GM12878 (cell line): ENCODE measurements at regions not wholly inside any gene's neighbourhood (a gene's known extent, or its start where the extent isn't known, plus 50 kb on each side); places are given as distances from the start of the nearest gene placed in this dataset.

ENCODE experiments used
- ATAC-seq: fragments of 200-7000 bp; cut with Tn5 transposase; 3 replicates; pipeline ENCODE4 v1.9.1; 2020; ENCODE audit warnings: mild to moderate bottlenecking, moderate library complexity
- BruUV-seq: library from RNA; stranded (reverse); fragments of 400-500 nt; replicated peaks from 2 replicates; lab custom pipeline; 2021; lab: Mats Ljungman, UMichigan
- CTCF ChIA-PET: fragments of 300-600 bp; sonication (Branson Sonifier 250); formaldehyde crosslinking; extraction: SDS; loops from one replicate; lab custom pipeline; 2021; ENCODE audit warnings: inconsistent platforms; lab: Yijun Ruan, JAX
- POLR2A ChIA-PET: fragments of 350-600 bp; formaldehyde crosslinking; extraction: SDS; loops from one replicate; lab custom pipeline; 2021; ENCODE audit warnings: inconsistent platforms; lab: Charles Lee
- RAD21 ChIA-PET: fragments of 300-600 bp; sonication (Branson Sonifier 250); formaldehyde crosslinking; loops from one replicate; lab custom pipeline; 2023; ENCODE audit warnings: antibody characterized with exemption; ENCODE audit not compliant: unreplicated experiment; lab: Charles Lee
- SMC1A ChIA-PET: fragments of 300-600 bp; sonication (Branson Sonifier 250); formaldehyde crosslinking; loops from one replicate; lab custom pipeline; 2023; ENCODE audit not compliant: unreplicated experiment, uncharacterized antibody; lab: Charles Lee
- DNase-seq: peaks from one replicate; pipeline ENCODE4 v3.0.0-alpha.2; 2011; ENCODE audit warnings: low read depth, low spot score
- FAIRE-seq: peaks from 3 replicates; lab custom pipeline; 2011; peaks lifted over from hg19 to GRCh38; lab: Jason Lieb, UNC
- H2AFZ ChIP-seq: 2 replicates; pipeline ENCODE4 v1.6.0; 2011; ENCODE audit warnings: low read depth, low read length, control low read depth; ENCODE audit not compliant: control insufficient read depth
- H3K27ac ChIP-seq: 2 replicates; pipeline ENCODE4 v1.5.1; 2011; ENCODE audit warnings: control low read depth; ENCODE audit not compliant: control insufficient read depth, insufficient read depth
- H3K27me3 ChIP-seq, 2 experiments: replicated peaks in 1 of 2; 2 replicates each; pipeline versions ENCODE4 v1.6.0 to v1.6.1; 2011; ENCODE audit warnings: low read length in 1 of 2; ENCODE audit not compliant: control insufficient read depth in 2 of 2, insufficient read depth in 2 of 2
- H3K36me3 ChIP-seq, 2 experiments: 2 replicates each; pipeline ENCODE4 v1.5.1; 2011; ENCODE audit warnings: low read length in 1 of 2; ENCODE audit not compliant: control insufficient read depth in 2 of 2, insufficient read depth in 2 of 2
- H3K4me1 ChIP-seq: 2 replicates; pipeline ENCODE4 v1.6.1; 2011; ENCODE audit warnings: mild to moderate bottlenecking, low read length, moderate library complexity, mixed read lengths; ENCODE audit not compliant: control insufficient read depth, insufficient read depth
- H3K4me2 ChIP-seq: 2 replicates; pipeline ENCODE4 v1.6.0; 2011; ENCODE audit warnings: control low read depth; ENCODE audit not compliant: control insufficient read depth, insufficient read depth
- H3K4me3 ChIP-seq: fragments of 200-600 bp; sonication (generic); 2 replicates; pipeline ENCODE4 v1.5.1; 2016
- H3K79me2 ChIP-seq: 2 replicates; pipeline ENCODE4 v1.6.0; 2011; ENCODE audit warnings: low read length; ENCODE audit not compliant: control insufficient read depth, insufficient read depth
- H3K9ac ChIP-seq: 2 replicates; pipeline ENCODE4 v1.8.0; 2011; ENCODE audit warnings: low read length, control low read depth, mixed read lengths; ENCODE audit not compliant: control insufficient read depth, insufficient read depth
- H3K9me3 ChIP-seq: replicated peaks from 3 replicates; pipeline ENCODE4 v1.5.1; 2011; ENCODE audit warnings: mild to moderate bottlenecking, low read length; ENCODE audit not compliant: control insufficient read depth, insufficient read depth
- H4K20me1 ChIP-seq: 2 replicates; pipeline ENCODE4 v1.6.0; 2011; ENCODE audit not compliant: control insufficient read depth, insufficient read depth
- CBX5 ChIP-seq: sonication (generic); IDR thresholded peaks from 2 replicates; pipeline ENCODE4 v1.6.1; 2016; ENCODE audit warnings: low read depth, moderate library complexity, mild to moderate bottlenecking, inconsistent platforms
- E2F4 ChIP-seq: IDR thresholded peaks from 2 replicates; pipeline ENCODE4 v1.6.1; 2012; ENCODE audit warnings: low read depth, low read length, improper control_type of control experiment
- ETV6 ChIP-seq, 2 experiments: fragments of 450-650 bp in 1 of 2; IDR thresholded peaks in 1 of 2; conservative IDR thresholded peaks in 1 of 2; 2 replicates each; pipeline ENCODE4 v1.6.1; 2014; ENCODE audit warnings: antibody characterized with exemption in 1 of 2, borderline replicate concordance in 1 of 2, low read depth in 1 of 2, mild to moderate bottlenecking in 1 of 2, moderate library complexity in 1 of 2
- GABPA ChIP-seq: IDR thresholded peaks from 2 replicates; pipeline ENCODE4 v1.6.1; 2014; ENCODE audit warnings: antibody characterized with exemption, low read depth, mild to moderate bottlenecking, inconsistent platforms
- HDAC6 ChIP-seq: fragments of 200-600 bp; sonication (generic); IDR thresholded peaks from one replicate; pipeline ENCODE4 v1.8.0; 2017; ENCODE audit warnings: antibody characterized with exemption; ENCODE audit not compliant: unreplicated experiment
- IRF3 ChIP-seq: fragments of 450-650 bp; IDR thresholded peaks from 2 replicates; pipeline ENCODE4 v1.6.1; 2014; ENCODE audit warnings: mild to moderate bottlenecking
- KAT2A ChIP-seq: conservative IDR thresholded peaks from 2 replicates; pipeline ENCODE4 v1.6.1; 2011; ENCODE audit warnings: low read depth, low read length; ENCODE audit not compliant: control insufficient read depth
- POU2F2 ChIP-seq: IDR thresholded peaks from 3 replicates; pipeline ENCODE4 v1.6.1; 2011; ENCODE audit warnings: low read depth, mild to moderate bottlenecking, low read length, borderline replicate concordance
- RAD21 ChIP-seq: IDR thresholded peaks from 2 replicates; pipeline ENCODE4 v1.6.1; 2011; ENCODE audit warnings: mild to moderate bottlenecking, low read depth, low read length, moderate library complexity; ENCODE audit not compliant: insufficient read depth
- SP1 ChIP-seq: IDR thresholded peaks from one replicate; pipeline ENCODE4 v1.6.1; 2011; ENCODE audit warnings: low read depth, low read length
- USF1 ChIP-seq: IDR thresholded peaks from 2 replicates; pipeline ENCODE4 v1.6.1; 2011; ENCODE audit warnings: borderline replicate concordance, low read depth, mild to moderate bottlenecking, moderate library complexity, mixed read lengths, low read length; ENCODE audit not compliant: insufficient read depth; ENCODE audit errors: extremely low read length
- WRNIP1 ChIP-seq: IDR thresholded peaks from 2 replicates; pipeline ENCODE4 v1.6.1; 2011; ENCODE audit warnings: low read depth, low read length, improper control_type of control experiment, borderline replicate concordance
- ZBED1 ChIP-seq: IDR thresholded peaks from 2 replicates; pipeline ENCODE4 v1.6.1; 2016; ENCODE audit warnings: borderline replicate concordance
- WGBS: methylation state at CpG from one replicate; pipeline ENCODE4 v1.1.6; 2016; ENCODE audit warnings: low lambda C conversion rate; ENCODE audit not compliant: insufficient replicate concordance, insufficient coverage; ENCODE audit errors: missing lambda C conversion rate; 5-methylcytosine and 5-hydroxymethylcytosine counted together
- in situ Hi-C: fragments of 300-500 bp; cut with MboI; formaldehyde crosslinking; loops from 9 replicates; pipeline ENCODE4 v1.14.3; 2018; ENCODE audit warnings: mixed read lengths
- intact Hi-C: fragments of 100-400 bp; cut with micrococcal nuclease; formaldehyde crosslinking; loops from one replicate; pipeline ENCODE4 v1.14.2; 2022; ENCODE audit not compliant: unreplicated experiment

GRCh38 chr17:71208111-71208704, 912.6 kb upstream of the SOX9 start:
- no peak overlapping the region for H3K9ac ChIP-seq
- no peaks in the 10 kb centered on the region for H3K36me3 ChIP-seq
- no peak for ATAC-seq
- no peak for TF ChIP-seq SP1
- no peak for TF ChIP-seq KAT2A
- TF ChIP-seq E2F4: no peak
- no peak for TF ChIP-seq POU2F2
- TF ChIP-seq WRNIP1: no peak
- no peak for TF ChIP-seq CBX5
- TF ChIP-seq HDAC6: no peak
- TF ChIP-seq ETV6 (conservative IDR thresholded peaks at IDR 0.05 in 1 of 2, IDR thresholded peaks at IDR 0.05 in 1 of 2; ENCODE audit: borderline replicate concordance in 1 of 2, low read depth in 1 of 2): no peak
- no peak for TF ChIP-seq IRF3
- TF ChIP-seq ZBED1: no peak
- no peak for TF ChIP-seq GABPA
- TF ChIP-seq RAD21: no peak
- TF ChIP-seq USF1: no peak
- TF ChIP-seq, all 136 proteins: peak for 0
- ChIA-PET CTCF (no interaction called here), POLR2A (no interaction called here), SMC1A (no interaction called here), RAD21 (no interaction called here)
- DNase-seq (no peak), FAIRE-seq (no peak)
- Histone ChIP-seq H4K20me1 (no peaks in the 10 kb centered on the region), H3K27me3 (no peaks in the 10 kb centered on the region), H3K79me2 (no peaks in the 10 kb centered on the region), H2AFZ (no peak overlapping the region), H3K4me3 (no peak overlapping the region), H3K4me2 (no peak overlapping the region), H3K4me1 (no peaks in the 10 kb centered on the region), H3K9me3 (no peaks in the 10 kb centered on the region), H3K27ac (no peak overlapping the region)
- 51% methylated on average over 3 of the region's 3 CpGs for WGBS
- intact Hi-C loops: no loop called here
- in situ Hi-C loops: no loop called here
- no TSS peak for BruUV-seq
